Breast epithelium (tissue), 3 donors: ENCODE measurements at regions not wholly inside any gene's neighbourhood (a gene's known extent, or its start where the extent isn't known, plus 50 kb on each side); places are given as distances from the start of the nearest gene placed in this dataset.

Experiments used
- CTCF ChIP-seq, 3 donors: fragments of 450-650 bp; IDR thresholded peaks; one replicate each; pipeline ENCODE4 v1.5.1; 2016 to 2017; ENCODE audit warnings: antibody characterized with exemption in 3 of 3, mild to moderate bottlenecking in 3 of 3, moderate library complexity in 3 of 3
- POLR2A ChIP-seq: fragments of 450-650 bp; IDR thresholded peaks from one replicate; pipeline ENCODE4 v1.6.1; 2016; ENCODE audit warnings: antibody characterized with exemption, mild to moderate bottlenecking, moderate library complexity
- POLR2AphosphoS5 ChIP-seq, 3 donors: sonication (generic); formaldehyde crosslinking; IDR thresholded peaks; one replicate each; pipeline ENCODE4 v1.6.1; 2017; ENCODE audit warnings: antibody characterized with exemption in 3 of 3

- no peak for TF ChIP-seq CTCF (IDR thresholded peaks at IDR 0.05)
- no peak for TF ChIP-seq POLR2AphosphoS5 (IDR thresholded peaks at IDR 0.05)
- TF ChIP-seq POLR2A, result no peak
Observed at GRCh38 chr1:87800006-87800405, 471.3 kb downstream of the LMO4 start.
